Umbilical cord (tissue), 1 donor: ENCODE measurements at regions not wholly inside any gene's neighbourhood (a gene's known extent, or its start where the extent isn't known, plus 50 kb on each side); places are given as distances from the start of the nearest gene placed in this dataset.
A peak's percentile ranks its signal among the peaks of the same experiment; 100 is the strongest.
"Not testable (repeated sequence)": the region's sequence is repeated elsewhere in the genome, so short reads cannot be mapped to it uniquely, and the experiment has no call there.

Experiments used
- DNase-seq: peaks from one replicate; pipeline ENCODE4 v3.0.0-alpha.2; 2015; ENCODE audit warnings: low spot score

DNA sequence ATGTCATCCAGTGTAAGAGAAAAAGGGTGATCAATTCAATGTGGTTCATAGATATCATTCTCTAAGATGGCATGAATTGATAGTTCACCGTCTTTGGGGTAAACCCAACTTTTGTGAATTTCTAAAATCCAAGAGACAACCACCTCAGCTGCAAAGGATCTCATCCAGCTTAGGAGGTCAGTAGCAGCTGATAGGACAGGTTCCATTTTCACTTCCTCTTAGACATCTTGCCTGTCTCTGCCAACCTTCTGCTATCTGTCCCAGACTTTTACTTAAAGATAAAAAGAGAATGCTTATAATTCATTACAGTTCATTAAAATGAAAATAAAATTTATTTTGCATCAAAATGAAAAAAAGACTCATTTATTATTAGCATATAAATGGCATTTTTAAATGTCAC is 468.2 kb downstream of the XYLT1 start:
- DNase-seq: no peak

DNA sequence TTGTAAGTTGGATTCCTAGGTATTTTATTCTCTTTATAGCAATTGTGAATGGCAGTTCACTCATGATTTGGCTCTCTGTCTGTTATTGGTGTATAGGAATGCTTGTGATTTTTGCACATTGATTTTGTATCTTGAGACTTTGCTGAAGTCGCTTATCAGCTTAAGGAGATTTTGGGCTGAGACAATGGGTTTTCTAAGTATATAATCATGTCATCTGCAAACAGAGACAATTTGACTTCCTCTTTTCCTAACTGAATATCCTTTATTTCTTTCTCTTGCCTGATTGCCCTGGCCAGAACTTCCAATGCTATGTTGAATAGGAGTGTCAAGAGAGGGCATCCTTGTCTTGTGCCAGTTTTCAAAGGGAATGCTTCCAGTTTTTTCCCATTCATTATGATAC is 464.8 kb downstream of the XYLT1 start:
- DNase-seq: not testable (repeated sequence)

DNA sequence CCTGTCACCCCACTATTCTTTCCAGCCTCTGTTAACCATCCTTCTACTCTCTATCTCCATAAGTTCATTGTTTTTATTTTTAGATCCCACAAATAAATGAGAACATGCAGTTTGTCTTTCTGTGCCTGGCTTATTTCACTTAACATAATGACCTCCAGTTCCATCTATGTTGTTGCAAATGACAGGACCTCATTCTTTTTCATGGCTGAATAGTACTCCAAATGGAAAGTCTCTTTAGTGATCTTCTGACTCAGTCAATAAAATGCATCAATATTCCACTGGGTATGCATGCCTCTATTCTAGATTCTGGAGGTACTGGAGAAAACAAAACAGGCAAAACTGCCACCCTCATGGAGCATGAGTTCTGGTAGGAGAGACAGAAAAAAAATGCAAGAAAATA is 459.0 kb downstream of the XYLT1 start:
- DNase-seq: no peak

DNA sequence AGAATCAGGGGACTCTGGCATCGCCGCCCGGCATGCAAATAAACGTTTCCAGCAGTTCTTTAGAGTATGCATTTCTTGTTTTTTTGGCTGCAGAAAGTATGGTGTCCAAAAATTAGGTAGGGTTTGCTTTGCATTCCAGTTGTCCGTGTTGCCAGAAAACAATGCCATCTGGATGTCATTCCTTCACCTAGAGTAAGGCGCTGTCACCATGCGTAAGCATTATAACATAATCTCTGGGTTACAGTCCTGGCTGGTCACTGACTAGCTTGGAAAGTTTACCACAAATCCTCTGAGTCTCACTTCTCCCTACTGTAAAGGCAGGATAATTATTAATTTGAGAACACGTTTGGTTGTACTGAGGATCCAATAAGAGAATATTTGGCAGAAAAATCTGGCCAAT is 457.7 kb downstream of the XYLT1 start:
- no peak for DNase-seq

DNA sequence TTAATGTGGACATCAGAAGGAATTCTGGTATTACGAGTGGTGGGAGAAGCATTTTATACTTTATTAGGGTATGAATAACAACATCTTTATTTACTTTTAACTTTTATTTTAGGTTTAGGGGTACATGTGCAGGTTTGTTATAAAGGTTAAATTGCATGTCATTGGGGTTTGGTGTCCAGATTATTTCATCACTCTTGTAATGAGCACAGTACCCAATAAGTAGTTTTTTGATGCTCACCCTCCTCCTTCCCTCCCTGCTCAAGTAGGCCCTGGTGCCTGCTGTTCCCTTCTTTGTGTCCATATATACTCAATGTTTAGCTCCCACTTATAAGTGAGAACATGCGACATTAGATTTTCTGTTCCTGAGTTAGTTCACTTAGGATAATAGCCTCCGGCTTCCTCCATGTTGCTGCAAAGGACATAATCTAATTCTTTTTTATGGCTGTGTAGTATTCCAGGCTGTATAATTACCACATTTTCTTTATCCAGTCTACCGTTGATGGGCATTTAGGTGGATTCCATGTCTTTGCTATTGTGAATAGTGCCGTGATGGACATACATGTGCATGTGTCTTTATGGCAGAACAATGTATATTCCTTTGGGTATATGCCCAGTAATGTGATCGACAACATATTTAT is 456.2 kb downstream of the XYLT1 start:
- DNase-seq: no peak

DNA sequence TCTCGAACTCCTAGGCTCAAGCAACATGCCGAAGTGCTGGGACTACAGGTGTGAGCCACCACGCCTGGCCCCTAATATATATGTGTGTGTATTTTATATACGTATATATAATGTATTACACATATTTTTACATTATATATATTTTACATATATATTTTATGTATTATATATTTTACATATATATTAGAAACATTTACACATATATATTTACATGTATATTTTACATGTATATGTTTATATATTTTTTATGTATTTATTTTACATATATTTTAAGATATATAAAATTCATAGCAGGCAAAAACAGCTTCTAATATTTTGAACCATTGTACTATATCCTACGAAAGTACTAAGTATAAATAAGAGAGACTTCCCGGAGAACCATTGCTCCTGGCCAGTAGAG is 455.1 kb downstream of the XYLT1 start:
- no peak for DNase-seq

DNA sequence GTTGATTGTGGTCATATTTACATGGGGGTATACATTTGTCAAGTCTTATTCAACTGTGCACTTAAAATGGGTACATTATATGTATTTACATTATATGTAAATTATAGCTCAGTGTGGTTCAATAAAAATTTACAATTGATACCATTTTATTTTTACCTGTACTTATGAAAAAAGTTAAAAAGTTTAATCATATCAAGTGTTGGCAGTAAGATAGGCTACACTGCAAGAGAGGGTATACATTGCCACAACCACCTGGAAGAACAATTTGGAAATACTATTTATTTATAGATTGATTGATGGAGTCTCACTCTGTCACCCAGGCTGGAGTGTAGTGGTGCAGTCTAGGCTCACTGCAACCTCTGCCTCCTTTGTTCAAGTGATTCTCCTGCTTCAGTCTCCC is 453.3 kb downstream of the XYLT1 start:
- DNase-seq: no peak

DNA sequence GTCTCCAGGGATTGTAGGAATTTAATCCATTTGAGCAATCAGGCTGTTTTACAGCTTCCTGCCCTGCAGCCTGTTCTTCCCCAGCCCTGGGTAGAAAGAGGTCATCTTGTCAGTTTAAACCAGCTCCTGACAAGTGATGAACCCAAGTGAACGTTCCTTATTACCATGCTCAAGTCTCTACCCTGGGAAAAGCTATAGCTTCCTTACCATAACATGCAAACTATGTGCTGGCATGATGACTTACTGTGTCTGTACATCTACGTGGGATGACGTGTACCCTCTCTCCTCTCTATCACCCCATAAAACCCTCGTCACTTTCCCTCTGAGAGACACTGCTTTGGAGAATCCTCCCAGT is 452.2 kb downstream of the XYLT1 start:
- DNase-seq: peak; percentile 17

DNA sequence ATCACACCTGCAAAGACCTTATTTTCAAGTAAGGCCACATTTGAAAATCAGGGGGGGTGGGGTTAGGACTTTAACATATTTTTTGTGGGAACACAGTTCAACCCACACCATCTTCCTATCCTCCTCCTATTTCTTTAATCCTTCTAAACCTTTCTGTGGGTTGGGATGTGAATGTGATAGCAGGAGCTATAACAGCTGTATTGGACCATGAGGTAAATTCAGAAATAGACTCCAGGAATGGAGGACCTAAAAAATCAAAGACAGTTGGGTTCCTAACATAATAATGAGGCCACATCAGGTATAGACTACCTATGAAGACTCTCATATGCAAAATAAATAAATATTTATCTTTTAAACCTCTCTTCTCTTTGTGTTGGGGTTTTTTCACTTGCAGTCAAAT is 451.4 kb downstream of the XYLT1 start:
- DNase-seq: no peak

DNA sequence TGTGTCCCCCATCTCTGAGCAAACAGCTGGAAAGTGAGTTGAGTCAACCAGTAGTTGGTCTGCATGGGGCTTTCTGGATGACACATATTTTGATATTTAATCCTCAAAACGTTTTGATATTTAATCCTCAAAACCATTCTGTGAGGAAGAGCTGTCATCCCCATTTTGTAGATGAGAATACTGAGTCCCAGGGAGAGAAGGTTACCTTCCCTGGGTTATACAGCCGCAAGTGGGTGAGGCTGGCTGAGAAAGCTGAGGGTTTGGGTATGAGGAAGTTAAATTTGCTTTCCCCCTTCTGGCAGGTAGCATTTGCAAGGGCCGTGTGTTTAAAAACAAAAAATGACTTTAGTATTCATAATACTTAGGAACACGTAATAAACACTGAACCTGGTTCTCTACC is 447.2 kb downstream of the XYLT1 start:
- DNase-seq: no peak

DNA sequence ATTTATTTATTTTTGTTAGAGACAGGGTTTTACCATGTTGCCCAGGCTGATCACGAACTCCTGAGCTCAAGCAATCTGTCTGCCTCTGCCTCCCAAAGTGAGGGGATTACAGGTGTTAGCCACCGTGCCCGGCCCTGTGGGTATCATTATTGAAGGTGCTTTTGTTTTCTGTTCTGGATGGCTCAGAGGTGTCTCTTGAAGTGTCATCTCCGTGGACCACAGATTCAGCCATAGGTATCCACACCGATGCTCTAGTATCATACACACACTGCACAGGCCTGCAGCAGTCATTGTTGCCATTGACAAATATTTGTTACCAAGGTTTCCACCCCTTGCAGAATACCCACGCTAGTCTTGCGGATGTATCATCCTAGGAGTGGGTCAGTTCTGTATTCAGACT is 446.2 kb downstream of the XYLT1 start:
- DNase-seq: no peak

DNA sequence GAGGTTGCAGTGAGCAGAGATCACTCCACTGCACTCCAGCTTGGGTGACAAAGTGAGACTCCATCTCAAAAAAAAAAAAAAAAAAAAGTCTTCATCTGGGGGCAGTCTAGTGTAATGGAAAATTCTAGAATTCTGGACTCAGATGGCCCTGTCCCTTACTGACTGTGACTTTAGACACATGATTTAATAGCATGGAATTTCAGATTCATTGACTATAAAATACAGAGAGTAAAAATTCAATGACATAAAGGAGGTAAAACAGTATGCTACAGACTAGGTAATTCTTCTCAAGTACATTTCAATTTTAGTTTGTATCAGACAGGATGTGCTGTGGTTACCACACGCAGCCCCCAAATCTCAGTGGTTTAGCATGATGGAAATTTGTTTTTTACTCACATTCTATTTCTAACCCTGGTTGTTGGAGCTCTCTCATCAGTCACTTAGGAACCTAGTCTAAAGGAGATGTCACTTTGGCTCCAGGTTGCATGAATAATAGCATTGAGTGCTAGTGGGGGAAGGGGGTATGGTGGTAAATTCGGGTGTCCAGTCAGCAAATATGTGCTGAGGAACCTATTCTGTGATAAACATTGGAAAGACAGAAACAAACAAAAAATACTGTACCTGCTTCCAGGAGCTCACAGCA is 444.0 kb downstream of the XYLT1 start:
- DNase-seq: no peak

DNA sequence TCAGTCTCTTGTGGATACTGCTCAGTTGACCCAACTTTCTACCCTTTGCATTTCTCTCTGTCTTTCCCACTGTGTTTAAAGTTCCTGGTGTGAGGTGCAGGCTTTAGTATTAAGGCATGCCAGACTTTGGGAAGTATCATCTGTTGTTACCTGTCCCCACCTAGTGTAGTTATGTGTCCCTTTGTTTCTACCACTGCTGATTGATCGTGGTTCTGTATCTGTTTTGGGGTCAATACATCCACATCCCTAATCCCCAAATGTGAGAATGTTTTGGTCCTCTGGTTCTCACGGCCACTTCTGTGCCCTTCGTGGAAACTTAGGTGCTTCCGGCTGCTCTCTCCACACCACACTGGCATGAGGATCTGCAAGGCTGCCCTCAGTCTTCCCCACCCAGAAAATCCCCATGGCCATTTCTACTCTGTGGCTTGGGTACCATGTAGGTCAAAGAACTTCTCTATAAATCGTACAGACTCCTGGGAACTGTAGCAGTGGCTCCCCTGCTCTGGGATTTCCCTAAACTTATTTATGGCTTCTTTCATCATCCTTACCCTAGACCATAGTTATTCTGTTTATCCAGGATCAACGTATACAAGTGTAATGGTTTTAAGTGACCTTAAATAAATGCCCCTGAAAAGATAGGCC is 443.2 kb downstream of the XYLT1 start:
- no peak for DNase-seq

DNA sequence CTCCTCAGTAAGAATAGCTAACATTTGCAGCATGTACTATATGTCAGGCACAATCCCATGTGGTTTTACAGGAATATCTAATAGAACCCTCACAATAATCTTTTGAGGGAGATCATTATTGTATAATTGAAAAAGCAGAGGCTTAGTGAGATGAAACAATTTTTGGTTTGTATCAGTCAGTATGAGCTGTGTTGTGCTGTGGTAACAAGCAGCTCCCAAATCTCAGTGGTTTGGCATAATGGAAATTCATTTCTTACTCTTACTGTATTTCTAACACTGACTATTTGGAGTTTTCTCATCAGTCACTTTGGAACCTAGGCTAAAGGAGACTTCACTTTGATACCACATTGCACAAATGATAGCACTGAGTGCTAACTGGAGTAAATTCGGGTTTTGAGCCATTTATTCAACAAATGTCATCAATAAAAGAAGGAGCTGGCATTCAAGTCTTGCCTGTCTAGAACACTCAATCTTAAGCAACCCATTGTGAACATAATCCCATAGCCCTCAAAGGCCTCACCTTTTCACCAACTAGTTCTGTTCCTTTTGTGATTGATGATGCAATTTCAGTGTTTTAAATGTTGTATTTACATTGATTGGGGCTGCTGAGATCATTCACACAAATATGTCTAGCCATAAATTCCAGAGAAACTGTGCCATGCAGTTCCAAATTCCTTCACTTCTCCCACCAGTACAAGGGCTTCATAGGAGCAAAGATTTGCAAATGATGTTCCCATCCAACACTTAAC is 441.0 kb downstream of the XYLT1 start:
- no peak for DNase-seq

DNA sequence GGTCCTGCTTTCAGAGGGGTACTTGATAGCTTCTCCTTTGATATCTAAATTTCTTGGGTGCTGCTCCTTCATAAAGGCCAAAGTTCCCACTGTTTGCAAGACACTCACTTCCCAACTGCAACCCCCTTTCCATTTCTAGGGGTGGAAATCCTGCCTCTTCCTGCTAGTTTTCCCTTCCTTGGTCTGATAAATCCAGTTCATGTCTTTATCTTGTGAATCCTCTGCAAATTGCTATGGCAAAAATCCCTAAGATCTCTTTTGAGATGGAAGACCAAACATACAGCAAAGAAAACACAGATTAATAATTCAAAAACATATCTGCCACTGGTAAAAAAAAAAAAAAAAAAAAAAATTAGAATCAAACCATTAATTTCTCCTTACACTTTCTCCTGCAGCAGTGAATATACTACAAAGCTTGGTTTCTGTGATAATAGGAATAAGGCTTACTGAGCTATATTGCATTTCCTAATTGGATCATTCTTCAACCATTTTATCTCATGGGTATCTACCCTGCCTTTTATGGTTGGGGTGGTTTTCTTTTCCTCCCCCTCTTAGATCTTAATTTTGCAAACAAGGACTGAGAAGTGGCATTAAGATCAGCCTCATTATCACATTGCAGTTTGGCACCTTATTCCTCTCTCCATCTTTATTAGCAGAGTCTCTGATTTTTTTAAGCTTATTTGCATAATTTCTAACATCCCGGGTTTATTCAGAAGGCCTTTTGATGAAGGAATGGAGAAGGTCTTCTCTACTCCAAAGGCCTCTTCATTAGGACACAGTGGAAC is 439.1 kb downstream of the XYLT1 start:
- no peak for DNase-seq

DNA sequence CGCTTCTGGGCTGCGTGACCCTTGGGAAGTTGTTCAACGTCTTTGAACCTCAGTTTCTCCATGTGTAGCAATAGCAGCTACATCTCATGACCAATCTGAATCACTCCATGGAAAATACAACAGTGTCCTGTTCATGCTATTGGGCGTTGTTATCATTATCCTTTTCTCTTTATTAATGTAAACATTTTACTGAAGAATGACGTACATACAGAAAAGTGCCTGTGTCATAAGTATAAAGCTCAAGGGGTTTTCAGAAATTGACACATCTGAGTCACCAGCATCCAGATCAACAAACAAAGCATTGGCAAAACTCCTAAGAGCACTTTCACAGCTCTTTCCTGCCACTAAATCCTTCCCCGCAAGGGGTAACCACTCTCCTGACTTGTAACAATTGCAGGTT is 438.4 kb downstream of the XYLT1 start:
- no peak for DNase-seq

DNA sequence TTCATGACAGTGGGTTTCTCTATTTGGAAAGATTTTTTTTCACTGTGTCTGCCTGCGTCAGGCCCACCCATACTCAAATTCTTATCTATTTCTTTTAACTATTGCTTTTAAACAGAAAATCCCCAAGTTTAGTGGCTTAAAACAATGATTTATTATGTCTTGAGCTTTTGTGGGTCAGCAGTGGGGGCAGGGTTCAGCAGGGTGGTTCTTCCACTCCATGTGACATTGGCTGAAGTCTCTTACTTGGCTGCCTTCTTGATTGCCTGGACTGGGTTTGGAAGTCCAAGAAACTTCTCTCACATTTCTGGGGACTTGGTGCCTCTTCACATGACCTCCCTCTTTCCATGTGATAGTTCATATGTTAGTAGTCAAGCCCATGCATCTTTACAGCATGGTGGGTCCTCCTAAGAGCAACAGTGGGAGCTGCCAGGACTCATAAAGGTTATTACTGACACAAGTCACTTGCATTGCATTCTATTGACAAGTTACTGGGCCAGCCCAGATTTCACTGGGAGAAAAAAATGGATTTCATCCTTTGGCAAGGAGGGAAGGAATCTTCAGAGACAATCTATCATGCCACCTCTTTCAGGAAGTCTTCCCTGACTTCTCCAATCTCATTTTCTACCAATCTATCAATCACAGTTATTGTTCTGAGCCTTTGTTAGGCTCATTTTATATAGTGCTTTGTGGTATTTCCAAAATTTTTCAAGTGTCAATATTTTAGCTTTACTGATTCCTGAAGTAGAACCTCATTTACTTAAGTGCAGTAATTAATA is 436.1 kb downstream of the XYLT1 start:
- no peak for DNase-seq

DNA sequence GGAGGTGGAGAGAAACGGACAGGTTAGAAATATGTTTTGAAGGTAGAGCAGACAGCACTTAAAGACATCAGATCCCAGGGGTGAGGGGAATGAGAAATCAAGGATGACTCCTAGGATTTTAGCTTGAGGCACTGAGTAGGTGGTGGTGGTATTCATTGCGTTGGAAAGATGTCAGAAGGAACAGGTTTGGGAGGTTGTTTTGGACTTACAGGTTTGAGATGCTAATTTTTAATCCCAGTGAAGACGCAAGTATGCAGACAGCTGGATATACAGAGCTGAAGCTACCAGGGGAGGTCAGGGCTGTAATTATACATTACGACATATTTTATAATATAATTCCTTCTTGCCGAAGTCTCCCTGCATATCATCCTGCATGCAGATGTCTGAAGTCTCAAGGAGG is 433.3 kb downstream of the XYLT1 start:
- DNase-seq: no peak

DNA sequence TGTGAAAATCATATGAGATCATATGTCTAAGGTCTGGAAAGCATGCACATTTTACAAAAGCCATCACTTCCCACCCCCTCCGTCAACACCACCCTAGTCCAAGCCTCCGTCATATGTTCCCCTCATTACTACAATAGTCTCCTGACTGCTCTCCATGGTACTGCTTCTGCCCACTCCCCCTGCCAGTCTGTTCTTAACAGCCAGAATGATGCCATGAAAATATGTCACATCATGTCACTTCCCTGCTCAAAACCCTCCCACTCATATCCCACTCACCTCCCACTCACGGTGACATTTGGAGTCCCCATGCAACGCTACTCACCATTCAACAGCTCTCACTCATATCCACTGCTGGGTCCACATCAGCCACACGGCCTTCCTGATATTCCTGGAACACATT is 432.3 kb downstream of the XYLT1 start:
- no peak for DNase-seq

DNA sequence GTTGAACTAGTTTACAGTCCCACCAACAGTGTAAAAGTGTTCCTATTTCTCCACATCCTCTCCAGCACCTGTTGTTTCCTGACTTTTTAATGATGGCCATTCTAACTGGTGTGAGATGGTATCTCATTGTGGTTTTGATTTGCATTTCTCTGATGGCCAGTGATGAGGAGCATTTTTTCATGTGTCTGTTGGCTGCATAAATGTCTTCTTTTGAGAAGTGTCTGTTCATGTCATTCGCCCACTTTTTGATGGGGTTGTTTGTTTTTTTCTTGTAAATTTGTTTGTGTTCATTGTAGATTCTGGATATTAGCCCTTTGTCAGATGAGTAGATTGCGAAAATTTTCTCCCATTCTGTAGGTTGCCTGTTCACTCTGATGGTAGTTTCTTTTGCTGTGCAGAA is 421.7 kb downstream of the XYLT1 start:
- not testable (repeated sequence) for DNase-seq

DNA sequence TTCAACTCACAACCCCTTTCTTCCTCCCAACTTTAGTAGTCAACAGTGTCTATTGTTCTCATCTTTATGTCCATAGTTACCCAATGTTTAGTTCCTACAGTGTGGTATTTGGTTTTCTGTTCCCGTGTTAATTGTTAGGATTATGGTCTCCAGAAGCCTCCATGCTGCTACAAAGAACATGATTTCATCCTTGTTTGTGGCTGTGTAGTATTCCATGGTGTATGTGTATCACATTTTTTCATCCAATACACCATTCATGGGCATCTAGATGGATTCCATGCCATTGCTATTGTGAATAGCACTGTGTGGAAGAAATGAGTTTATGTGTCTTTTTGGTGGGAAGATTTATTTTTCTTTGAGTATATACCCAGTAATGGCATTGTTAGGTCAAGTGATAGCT is 420.3 kb downstream of the XYLT1 start:
- DNase-seq: no peak
